ENCODE measurements at regions not wholly inside any gene's neighbourhood (a gene's known extent, or its start where the extent isn't known, plus 50 kb on each side); places are given as distances from the start of the nearest gene placed in this dataset.

DNA sequence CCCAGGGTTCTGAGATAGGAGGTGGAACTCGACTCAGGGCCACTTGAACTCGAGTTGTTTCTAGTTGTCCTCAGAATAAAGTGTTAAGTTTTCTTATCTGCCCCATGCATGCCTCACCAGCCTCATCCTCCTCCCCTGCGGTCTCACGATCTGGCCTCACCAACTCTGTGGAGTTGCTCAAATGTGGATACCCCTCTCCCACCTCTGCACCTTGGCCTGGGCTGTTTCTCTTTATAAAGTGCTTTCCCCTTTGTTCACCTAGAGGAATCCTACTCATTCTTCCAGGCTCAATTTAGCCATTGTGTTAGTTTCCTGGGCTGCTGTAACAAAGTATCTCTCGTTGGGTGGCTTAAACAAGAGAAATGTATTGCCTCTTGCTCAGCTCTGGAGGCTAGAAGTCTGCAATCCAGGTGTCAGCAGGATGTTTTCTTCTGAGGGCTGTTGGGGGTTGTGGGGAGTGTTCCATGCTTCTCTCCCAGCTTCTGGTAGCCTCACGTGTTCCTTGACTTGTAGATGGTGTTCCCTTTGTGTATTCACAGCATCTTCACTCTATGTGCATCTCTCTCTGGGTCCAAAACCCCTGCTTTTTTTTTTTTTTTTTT lies 100.7 kb downstream of the MEX3B start:
- no peaks in the 10 kb centered on the region for H3K9me3 ChIP-seq
- peaks cover 0 to 4% of the 10 kb centered on the region in 2 experiments; a peak in 1 of 4 replicates for H3K4me1 ChIP-seq (ENCODE audit: control insufficient read depth in 1 of 2, insufficient read depth in 2 of 2, low read depth in 1 of 2, low read length in 1 of 2)
- POLR2A ChIA-PET = no interaction called here
- TF ChIP-seq POLR2AphosphoS5 (IDR thresholded peaks at IDR 0.05; ENCODE audit: low read depth, low read length) = no peak
- TF ChIP-seq NRF1 (IDR thresholded peaks at IDR 0.05; ENCODE audit: low read depth, low read length) = no peak
- TF ChIP-seq, protein P1, sequence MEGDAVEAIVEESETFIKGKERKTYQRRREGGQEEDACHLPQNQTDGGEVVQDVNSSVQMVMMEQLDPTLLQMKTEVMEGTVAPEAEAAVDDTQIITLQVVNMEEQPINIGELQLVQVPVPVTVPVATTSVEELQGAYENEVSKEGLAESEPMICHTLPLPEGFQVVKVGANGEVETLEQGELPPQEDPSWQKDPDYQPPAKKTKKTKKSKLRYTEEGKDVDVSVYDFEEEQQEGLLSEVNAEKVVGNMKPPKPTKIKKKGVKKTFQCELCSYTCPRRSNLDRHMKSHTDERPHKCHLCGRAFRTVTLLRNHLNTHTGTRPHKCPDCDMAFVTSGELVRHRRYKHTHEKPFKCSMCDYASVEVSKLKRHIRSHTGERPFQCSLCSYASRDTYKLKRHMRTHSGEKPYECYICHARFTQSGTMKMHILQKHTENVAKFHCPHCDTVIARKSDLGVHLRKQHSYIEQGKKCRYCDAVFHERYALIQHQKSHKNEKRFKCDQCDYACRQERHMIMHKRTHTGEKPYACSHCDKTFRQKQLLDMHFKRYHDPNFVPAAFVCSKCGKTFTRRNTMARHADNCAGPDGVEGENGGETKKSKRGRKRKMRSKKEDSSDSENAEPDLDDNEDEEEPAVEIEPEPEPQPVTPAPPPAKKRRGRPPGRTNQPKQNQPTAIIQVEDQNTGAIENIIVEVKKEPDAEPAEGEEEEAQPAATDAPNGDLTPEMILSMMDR (IDR thresholded peaks at IDR 0.05) = no peak
- TF ChIP-seq RCOR1 (IDR thresholded peaks at IDR 0.05; ENCODE audit: low read length) = no peak
- no peak for TF ChIP-seq TEAD4 (IDR thresholded peaks at IDR 0.05; ENCODE audit: borderline replicate concordance, insufficient read depth)
- TF ChIP-seq, protein P2, sequence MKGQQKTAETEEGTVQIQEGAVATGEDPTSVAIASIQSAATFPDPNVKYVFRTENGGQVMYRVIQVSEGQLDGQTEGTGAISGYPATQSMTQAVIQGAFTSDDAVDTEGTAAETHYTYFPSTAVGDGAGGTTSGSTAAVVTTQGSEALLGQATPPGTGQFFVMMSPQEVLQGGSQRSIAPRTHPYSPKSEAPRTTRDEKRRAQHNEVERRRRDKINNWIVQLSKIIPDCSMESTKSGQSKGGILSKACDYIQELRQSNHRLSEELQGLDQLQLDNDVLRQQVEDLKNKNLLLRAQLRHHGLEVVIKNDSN (IDR thresholded peaks at IDR 0.05; ENCODE audit: borderline replicate concordance, low read depth) = no peak
- TF ChIP-seq EZH2phosphoT487 (IDR thresholded peaks at IDR 0.05; ENCODE audit: borderline replicate concordance, low read depth) = no peak
- TF ChIP-seq TAF1 (IDR thresholded peaks at IDR 0.05; ENCODE audit: borderline replicate concordance, low read depth, low read length) = no peak
- TF ChIP-seq JUND (IDR thresholded peaks at IDR 0.05) = no peak
- TF ChIP-seq SIN3A (IDR thresholded peaks at IDR 0.05; ENCODE audit: borderline replicate concordance, low read depth, low read length) = no peak
- TF ChIP-seq MEF2A (IDR thresholded peaks at IDR 0.05; ENCODE audit: borderline replicate concordance, low read depth) = no peak
- TF ChIP-seq GATA2 (CRISPR knock-in tag; IDR thresholded peaks at IDR 0.05) = no peak
- no peak for TF ChIP-seq FOXJ3 (CRISPR knock-in tag; IDR thresholded peaks at IDR 0.05)
- no peak for TF ChIP-seq NFIC (IDR thresholded peaks at IDR 0.05; ENCODE audit: borderline replicate concordance)
- TF ChIP-seq SMC3 (IDR thresholded peaks at IDR 0.05; ENCODE audit: low read depth, low read length) = no peak
- no peak for TF ChIP-seq RXRA (IDR thresholded peaks at IDR 0.05; ENCODE audit: borderline replicate concordance, low read depth)
- no peak for TF ChIP-seq EP300 (IDR thresholded peaks at IDR 0.05; ENCODE audit: borderline replicate concordance in 1 of 2, low read depth in 1 of 2, low read length in 1 of 2)
- no peak for TF ChIP-seq FOSL2 (IDR thresholded peaks at IDR 0.05; ENCODE audit: borderline replicate concordance, low read depth)
- TF ChIP-seq REST (IDR thresholded peaks at IDR 0.05; ENCODE audit: low read depth, low read length) = no peak
- no peak for TF ChIP-seq YY1 (IDR thresholded peaks at IDR 0.05; ENCODE audit: low read depth)
- no peaks in the 10 kb centered on the region for H3K79me2 ChIP-seq (ENCODE audit: insufficient read depth)
- no peak overlapping the region for H3K4me3 ChIP-seq (ENCODE audit: low read depth in 2 of 2, low read length in 1 of 2)
- no peak for DNase-seq
- H4K20me1 ChIP-seq (ENCODE audit: insufficient read depth) = no peaks in the 10 kb centered on the region
- no peak overlapping the region for H2AFZ ChIP-seq (ENCODE audit: low read depth)
- H3K27me3 ChIP-seq (ENCODE audit: insufficient read depth) = no peaks in the 10 kb centered on the region
- H3K4me2 ChIP-seq = no peak overlapping the region
- no peaks in the 10 kb centered on the region for H3K36me3 ChIP-seq (replicated peaks in 1 of 2; ENCODE audit: control insufficient read depth in 1 of 2, insufficient read depth in 2 of 2, low read length in 1 of 2)
- CTCF ChIA-PET = no interaction called here
- no peak overlapping the region for H3K27ac ChIP-seq (ENCODE audit: low read depth in 2 of 2, low read length in 1 of 2)
- H3K9me2 ChIP-seq = no peaks in the 10 kb centered on the region
- H3F3A ChIP-seq (replicated peaks; ENCODE audit: insufficient read depth) = peaks cover 8% of the 10 kb centered on the region
- WGBS (ENCODE audit: low lambda C conversion rate) = 35% methylated on average over 6 of the region's 6 CpGs
- no peak overlapping the region for H3K9ac ChIP-seq
